ENCODE measurements at regions not wholly inside any gene's neighbourhood (a gene's known extent, or its start where the extent isn't known, plus 50 kb on each side); places are given as distances from the start of the nearest gene placed in this dataset.

DNA sequence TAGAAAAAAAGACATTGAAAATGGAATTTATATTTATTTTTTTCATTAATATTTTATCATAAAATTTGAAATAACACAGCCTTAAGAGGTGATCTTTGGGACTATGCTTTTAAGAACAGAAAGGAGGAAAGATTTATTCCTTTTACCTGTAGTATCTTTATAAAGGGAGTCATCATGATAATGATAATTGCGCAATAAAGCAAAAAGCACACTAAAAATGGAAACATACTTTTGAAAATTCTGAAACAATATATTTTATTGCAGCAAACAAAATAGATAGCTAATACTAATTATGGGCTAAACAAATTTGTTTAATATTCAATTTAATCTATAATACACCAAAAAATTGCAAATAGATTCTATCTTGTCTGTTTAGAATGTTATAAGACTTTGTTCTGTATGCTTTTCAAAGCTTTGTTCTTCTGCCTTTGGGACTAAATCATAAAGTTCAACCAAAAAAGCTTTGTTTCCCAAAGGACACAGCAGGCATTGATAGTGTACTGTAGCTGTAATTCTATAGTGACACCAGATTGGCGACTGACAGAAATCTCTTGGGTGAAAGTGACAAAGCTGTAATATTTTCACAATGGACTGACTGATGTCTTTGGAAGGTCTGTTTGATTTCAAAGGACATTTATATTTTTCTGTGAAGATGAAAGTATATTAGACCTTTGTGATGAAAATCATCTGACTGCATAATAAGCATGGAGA lies 2156.6 kb upstream of the TENM3 start:
- no peak for DNase-seq
- FAIRE-seq = no peak
- Histone ChIP-seq H3K27me3 (ENCODE audit: control insufficient read depth, insufficient read depth, low read length) (no peaks in the 10 kb centered on the region), H3K9me3 (ENCODE audit: control insufficient read depth in 2 of 3, insufficient read depth in 1 of 3, low read length in 3 of 3) (no peaks in the 10 kb centered on the region), H3K9ac (ENCODE audit: low read length in 3 of 3) (no peak overlapping the region), H3K36me3 (ENCODE audit: control insufficient read depth in 2 of 3, insufficient read depth in 3 of 3, low read length in 3 of 3) (no peaks in the 10 kb centered on the region), H3K4me3 (ENCODE audit: low read length in 3 of 3) (no peak overlapping the region), H3K27ac (ENCODE audit: low read depth in 2 of 2, low read length in 2 of 2) (no peak overlapping the region), H3K4me1 (ENCODE audit: control insufficient read depth in 2 of 3, insufficient read depth in 2 of 3, low read depth in 1 of 3, low read length in 3 of 3) (no peaks in the 10 kb centered on the region)
- TF ChIP-seq, protein P1, sequence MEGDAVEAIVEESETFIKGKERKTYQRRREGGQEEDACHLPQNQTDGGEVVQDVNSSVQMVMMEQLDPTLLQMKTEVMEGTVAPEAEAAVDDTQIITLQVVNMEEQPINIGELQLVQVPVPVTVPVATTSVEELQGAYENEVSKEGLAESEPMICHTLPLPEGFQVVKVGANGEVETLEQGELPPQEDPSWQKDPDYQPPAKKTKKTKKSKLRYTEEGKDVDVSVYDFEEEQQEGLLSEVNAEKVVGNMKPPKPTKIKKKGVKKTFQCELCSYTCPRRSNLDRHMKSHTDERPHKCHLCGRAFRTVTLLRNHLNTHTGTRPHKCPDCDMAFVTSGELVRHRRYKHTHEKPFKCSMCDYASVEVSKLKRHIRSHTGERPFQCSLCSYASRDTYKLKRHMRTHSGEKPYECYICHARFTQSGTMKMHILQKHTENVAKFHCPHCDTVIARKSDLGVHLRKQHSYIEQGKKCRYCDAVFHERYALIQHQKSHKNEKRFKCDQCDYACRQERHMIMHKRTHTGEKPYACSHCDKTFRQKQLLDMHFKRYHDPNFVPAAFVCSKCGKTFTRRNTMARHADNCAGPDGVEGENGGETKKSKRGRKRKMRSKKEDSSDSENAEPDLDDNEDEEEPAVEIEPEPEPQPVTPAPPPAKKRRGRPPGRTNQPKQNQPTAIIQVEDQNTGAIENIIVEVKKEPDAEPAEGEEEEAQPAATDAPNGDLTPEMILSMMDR (IDR thresholded peaks at IDR 0.05; ENCODE audit: borderline replicate concordance, extremely low read depth, insufficient read depth) = no peak
- intact Hi-C loops (cut with DNase I) = no loop called here

DNA sequence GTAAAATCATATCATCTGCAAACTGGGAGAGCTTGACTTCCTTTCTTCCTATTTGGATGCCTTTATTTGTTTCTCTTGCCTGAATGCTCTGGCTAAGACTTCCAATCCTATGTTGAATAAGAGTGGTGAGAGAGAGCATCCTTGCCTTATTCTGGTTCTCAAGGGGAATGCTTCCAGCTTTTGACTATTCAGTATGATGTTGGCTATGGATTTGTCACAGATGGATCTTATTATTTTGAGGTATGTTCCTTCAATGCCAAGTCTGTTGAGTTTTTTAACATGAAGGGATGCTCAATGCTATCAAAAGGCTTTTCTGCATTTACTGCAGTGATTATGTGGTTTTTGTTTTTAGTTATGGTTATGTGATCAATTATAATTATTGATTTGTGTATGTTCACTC lies 2144.6 kb upstream of the TENM3 start:
- no peak overlapping the region for H3K27ac ChIP-seq (ENCODE audit: low read depth in 2 of 2, low read length in 2 of 2)
- FAIRE-seq (no peak), DNase-seq (no peak)
- intact Hi-C loops (cut with DNase I) = no loop called here
- H3K9ac ChIP-seq (ENCODE audit: low read length in 3 of 3) = no peak overlapping the region
- no peaks in the 10 kb centered on the region for H3K36me3 ChIP-seq (ENCODE audit: control insufficient read depth in 2 of 3, insufficient read depth in 3 of 3, low read length in 3 of 3)
- TF ChIP-seq, protein P1 (IDR thresholded peaks at IDR 0.05; ENCODE audit: borderline replicate concordance, extremely low read depth, insufficient read depth) = no peak
- H3K4me3 ChIP-seq (ENCODE audit: low read length in 3 of 3) = no peak overlapping the region
- no peaks in the 10 kb centered on the region for H3K27me3 ChIP-seq (ENCODE audit: control insufficient read depth, insufficient read depth, low read length)
- no peaks in the 10 kb centered on the region for H3K4me1 ChIP-seq (ENCODE audit: control insufficient read depth in 2 of 3, insufficient read depth in 2 of 3, low read depth in 1 of 3, low read length in 3 of 3)
- H3K9me3 ChIP-seq (ENCODE audit: control insufficient read depth in 2 of 3, insufficient read depth in 1 of 3, low read length in 3 of 3) = no peaks in the 10 kb centered on the region

DNA sequence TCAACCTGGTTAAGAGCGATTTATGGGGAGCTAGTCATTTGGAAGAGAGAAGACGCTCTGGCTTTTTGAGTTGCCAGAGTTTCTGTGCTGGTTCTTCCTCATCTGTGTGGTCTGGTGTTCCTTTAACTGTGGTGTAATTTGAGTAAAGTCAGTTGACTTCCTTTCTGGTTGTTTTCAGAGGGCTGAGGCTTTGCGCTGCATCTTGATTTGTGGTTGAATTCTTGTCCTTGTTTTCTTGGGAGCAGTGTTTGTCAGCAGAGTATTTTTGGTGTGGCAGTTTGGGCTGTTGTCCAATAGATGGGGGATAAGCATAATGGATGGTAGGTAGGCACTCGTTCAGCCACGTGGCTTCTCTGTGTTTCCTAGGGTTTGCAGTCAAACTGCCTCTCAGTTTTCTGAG lies 2143.2 kb upstream of the TENM3 start:
- TF ChIP-seq, protein P1 (IDR thresholded peaks at IDR 0.05; ENCODE audit: borderline replicate concordance, extremely low read depth, insufficient read depth) = no peak
- DNase-seq = no peak
- Histone ChIP-seq H3K9ac (ENCODE audit: low read length in 3 of 3) (no peak overlapping the region), H3K27ac (ENCODE audit: low read depth in 2 of 2, low read length in 2 of 2) (no peak overlapping the region), H3K36me3 (ENCODE audit: control insufficient read depth in 2 of 3, insufficient read depth in 3 of 3, low read length in 3 of 3) (no peaks in the 10 kb centered on the region), H3K4me1 (ENCODE audit: control insufficient read depth in 2 of 3, insufficient read depth in 2 of 3, low read depth in 1 of 3, low read length in 3 of 3) (no peaks in the 10 kb centered on the region), H3K9me3 (ENCODE audit: control insufficient read depth in 2 of 3, insufficient read depth in 1 of 3, low read length in 3 of 3) (no peaks in the 10 kb centered on the region), H3K4me3 (ENCODE audit: low read length in 3 of 3) (no peak overlapping the region), H3K27me3 (ENCODE audit: control insufficient read depth, insufficient read depth, low read length) (no peaks in the 10 kb centered on the region)
- intact Hi-C loops (cut with DNase I) = no loop called here
- FAIRE-seq = no peak

Data from kidney (tissue), 13 donors.